Skeletal muscle tissue (tissue), 3 donors: ENCODE measurements at regions not wholly inside any gene's neighbourhood (a gene's known extent, or its start where the extent isn't known, plus 50 kb on each side); places are given as distances from the start of the nearest gene placed in this dataset.
"Not testable (repeated sequence)": the region's sequence is repeated elsewhere in the genome, so short reads cannot be mapped to it uniquely, and the experiment has no call there.

Experiments
- H3K27ac ChIP-seq: one replicate; pipeline ENCODE4 v1.7.0; 2013; ENCODE audit warnings: mild to moderate bottlenecking, low read depth, low read length, inconsistent platforms
- H3K27me3 ChIP-seq, 3 donors: one replicate each; pipeline ENCODE4 v1.7.0; 2013; ENCODE audit warnings: low read length in 3 of 3; ENCODE audit not compliant: control insufficient read depth in 3 of 3, insufficient read depth in 3 of 3
- H3K36me3 ChIP-seq, 3 donors: one replicate each; pipeline ENCODE4 v1.7.0; 2013; ENCODE audit warnings: low read length in 3 of 3; ENCODE audit not compliant: control insufficient read depth in 3 of 3, insufficient read depth in 3 of 3
- H3K4me1 ChIP-seq, 3 donors: one replicate each; pipeline ENCODE4 v1.7.0; 2013; ENCODE audit warnings: low read length in 3 of 3, mild to moderate bottlenecking in 3 of 3; ENCODE audit not compliant: control insufficient read depth in 3 of 3, insufficient read depth in 3 of 3
- H3K4me3 ChIP-seq, 3 donors: one replicate each; pipeline ENCODE4 v1.7.0; 2013; ENCODE audit warnings: low read length in 3 of 3
- H3K9ac ChIP-seq, 3 donors: one replicate each; pipeline ENCODE4 v1.7.0; 2013; ENCODE audit warnings: low read length in 3 of 3, mild to moderate bottlenecking in 3 of 3, moderate library complexity in 2 of 3, low read depth in 1 of 3
- H3K9me3 ChIP-seq, 3 donors: one replicate each; pipeline ENCODE4 v1.7.0; 2013; ENCODE audit warnings: low read length in 3 of 3; ENCODE audit not compliant: control insufficient read depth in 3 of 3
- donor health status: Osteomylitis.

- no peaks in the 10 kb centered on the region for H3K9me3 ChIP-seq
- no peaks in the 10 kb centered on the region for H3K27me3 ChIP-seq
- no peak overlapping the region for H3K4me3 ChIP-seq
- no peaks in the 10 kb centered on the region for H3K4me1 ChIP-seq
- H3K36me3 ChIP-seq = no peaks in the 10 kb centered on the region
- no peak overlapping the region for H3K9ac ChIP-seq
- no peak overlapping the region for H3K27ac ChIP-seq
Observed at GRCh38 chr9:87016681-87017080, 69.4 kb upstream of the GAS1 start.

GRCh38 chr9:87020169-87020950, 73.1 kb upstream of the GAS1 start:
- no peak overlapping the region for H3K4me3 ChIP-seq
- H3K36me3 ChIP-seq = no peaks in the 10 kb centered on the region
- H3K27ac ChIP-seq = no peak overlapping the region
- no peak overlapping the region for H3K9ac ChIP-seq
- H3K27me3 ChIP-seq = no peaks in the 10 kb centered on the region
- no peaks in the 10 kb centered on the region for H3K4me1 ChIP-seq
- H3K9me3 ChIP-seq = no peaks in the 10 kb centered on the region

DNA sequence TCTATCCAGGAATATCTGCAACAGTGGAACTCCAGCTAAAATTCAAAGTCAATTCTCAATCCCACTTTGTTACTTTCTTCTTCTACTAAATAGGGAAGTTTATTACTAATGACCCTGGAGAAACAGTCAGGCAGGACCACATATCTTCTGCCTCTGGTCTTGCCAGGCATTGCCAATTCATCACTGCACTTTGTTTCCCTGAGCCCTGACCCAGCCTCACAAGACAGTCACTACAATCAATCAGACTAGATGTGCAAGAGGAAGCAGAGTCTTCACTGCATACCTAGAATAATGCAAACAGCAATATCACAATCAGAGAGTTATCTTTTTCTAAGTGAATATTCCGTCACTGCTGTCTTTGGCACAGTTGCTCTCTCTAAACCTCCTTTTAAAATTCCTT, 74.9 kb upstream of the GAS1 start:
- no peaks in the 10 kb centered on the region for H3K36me3 ChIP-seq
- no peak overlapping the region for H3K4me3 ChIP-seq
- H3K9ac ChIP-seq = no peak overlapping the region
- H3K27me3 ChIP-seq = no peaks in the 10 kb centered on the region
- no peaks in the 10 kb centered on the region for H3K9me3 ChIP-seq
- H3K4me1 ChIP-seq = no peaks in the 10 kb centered on the region
- no peak overlapping the region for H3K27ac ChIP-seq

DNA sequence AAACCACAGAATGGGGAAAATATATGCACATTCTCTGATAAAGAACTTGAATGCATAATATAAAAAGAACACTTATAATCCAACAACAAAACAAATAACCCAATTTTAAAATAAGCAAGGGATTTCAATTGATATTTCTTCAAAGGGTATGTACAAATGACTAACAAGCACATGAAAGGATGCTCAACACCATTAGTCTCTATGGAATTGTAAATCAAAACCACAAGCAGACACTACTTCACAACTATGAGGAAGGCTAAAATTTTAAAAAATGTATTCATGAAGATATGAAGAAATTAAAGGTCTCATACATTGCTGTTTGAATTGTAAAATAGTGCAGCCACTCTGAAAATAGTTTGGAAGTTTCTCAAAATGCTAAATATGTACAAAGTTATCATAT, 78.9 kb upstream of the GAS1 start:
- Histone ChIP-seq H3K4me3 (no peak overlapping the region), H3K36me3 (no peaks in the 10 kb centered on the region), H3K27me3 (no peaks in the 10 kb centered on the region), H3K27ac (no peak overlapping the region), H3K9me3 (no peaks in the 10 kb centered on the region), H3K4me1 (no peaks in the 10 kb centered on the region), H3K9ac (no peak overlapping the region)

GRCh38 chr9:87028836-87029235, 81.5 kb upstream of the GAS1 start:
- not testable (repeated sequence) for H3K4me1 ChIP-seq, H3K9ac ChIP-seq, H3K27ac ChIP-seq, H3K27me3 ChIP-seq, H3K36me3 ChIP-seq, H3K4me3 ChIP-seq, H3K9me3 ChIP-seq

GRCh38 chr9:87029905-87030304, 82.6 kb upstream of the GAS1 start:
- H3K9ac ChIP-seq = no peak overlapping the region
- no peak overlapping the region for H3K27ac ChIP-seq
- peaks cover 0 to 7% (median 0%) of the 10 kb centered on the region in 3 donors for H3K4me1 ChIP-seq
- H3K9me3 ChIP-seq = no peaks in the 10 kb centered on the region
- H3K27me3 ChIP-seq = peaks cover 0 to 3% (median 0%) of the 10 kb centered on the region in 3 donors
- H3K36me3 ChIP-seq = no peaks in the 10 kb centered on the region
- H3K4me3 ChIP-seq = no peak overlapping the region

DNA sequence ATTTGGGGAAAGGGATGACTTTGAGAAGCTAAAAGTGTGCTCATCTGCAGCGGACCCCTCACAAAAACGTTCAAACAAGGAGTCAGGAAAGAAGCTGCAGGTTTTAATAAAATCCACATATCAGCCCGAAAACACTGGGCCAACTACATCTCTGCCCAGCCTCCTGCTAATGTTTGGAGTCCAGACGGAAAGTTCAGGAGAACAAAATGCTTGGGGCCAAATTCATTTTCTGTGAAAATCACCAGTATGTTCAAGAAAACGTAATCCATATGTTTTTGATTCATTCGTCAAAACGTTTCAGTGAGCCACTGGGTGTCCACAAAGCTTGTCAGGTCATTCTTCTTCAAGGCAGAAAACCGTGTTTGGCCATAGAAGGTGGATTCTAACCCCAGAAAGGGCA, 87.5 kb upstream of the GAS1 start:
- peaks cover 0 to 3% (median 0%) of the 10 kb centered on the region in 3 donors for H3K27me3 ChIP-seq
- no peak overlapping the region for H3K9ac ChIP-seq
- H3K36me3 ChIP-seq = no peaks in the 10 kb centered on the region
- no peak overlapping the region for H3K4me3 ChIP-seq
- H3K27ac ChIP-seq = no peak overlapping the region
- H3K9me3 ChIP-seq = no peaks in the 10 kb centered on the region
- H3K4me1 ChIP-seq = peaks cover 0 to 7% (median 0%) of the 10 kb centered on the region in 3 donors

GRCh38 chr9:87035879-87036278, 88.6 kb upstream of the GAS1 start:
- Histone ChIP-seq H3K36me3 (no peaks in the 10 kb centered on the region), H3K27me3 (peaks cover 0 to 3% (median 0%) of the 10 kb centered on the region in 3 donors), H3K9me3 (no peaks in the 10 kb centered on the region), H3K27ac (no peak overlapping the region), H3K4me3 (no peak overlapping the region), H3K4me1 (peaks cover 0 to 7% (median 0%) of the 10 kb centered on the region in 3 donors), H3K9ac (no peak overlapping the region)

- Histone ChIP-seq H3K4me3 (no peak overlapping the region), H3K9ac (no peak overlapping the region), H3K27me3 (peaks cover 0 to 3% (median 0%) of the 10 kb centered on the region in 3 donors), H3K27ac (no peak overlapping the region), H3K4me1 (peaks cover 0 to 7% (median 0%) of the 10 kb centered on the region in 3 donors), H3K9me3 (no peaks in the 10 kb centered on the region), H3K36me3 (no peaks in the 10 kb centered on the region)
Observed at GRCh38 chr9:87036506-87036905, 89.2 kb upstream of the GAS1 start.

DNA sequence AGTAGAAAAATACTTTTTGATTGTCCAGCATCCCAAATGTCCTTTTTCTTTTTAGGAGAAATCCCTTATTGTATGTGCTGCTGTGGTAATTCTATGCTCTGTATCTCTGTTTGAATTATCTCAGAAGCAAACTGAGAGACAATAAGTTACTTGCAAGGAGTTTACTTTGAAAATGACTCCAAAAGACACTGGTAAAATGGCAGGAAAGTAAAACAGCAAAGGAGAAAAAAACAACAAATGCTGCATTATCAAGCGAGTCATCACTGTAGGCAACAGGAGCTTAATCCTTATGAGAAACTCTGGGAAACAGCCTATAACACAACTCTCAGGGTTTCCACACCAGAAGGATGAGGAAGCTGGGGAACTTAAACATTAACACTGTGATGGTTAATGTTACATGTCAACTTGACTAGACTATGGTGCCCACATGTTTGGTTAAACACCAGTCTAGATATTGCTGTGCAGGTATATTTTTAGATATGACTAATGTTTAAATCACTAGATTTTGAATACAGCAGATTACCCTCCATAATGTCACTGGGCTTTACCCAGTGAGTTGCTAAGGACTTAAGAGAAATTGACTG, 92.6 kb upstream of the GAS1 start:
- H3K9me3 ChIP-seq = no peaks in the 10 kb centered on the region
- no peaks in the 10 kb centered on the region for H3K36me3 ChIP-seq
- no peak overlapping the region for H3K4me3 ChIP-seq
- no peaks in the 10 kb centered on the region for H3K4me1 ChIP-seq
- H3K9ac ChIP-seq = no peak overlapping the region
- H3K27ac ChIP-seq = no peak overlapping the region
- H3K27me3 ChIP-seq = no peaks in the 10 kb centered on the region
